ENCODE measurements at regions not wholly inside any gene's neighbourhood (a gene's known extent, or its start where the extent isn't known, plus 50 kb on each side); places are given as distances from the start of the nearest gene placed in this dataset.
"Not testable (repeated sequence)": the region's sequence is repeated elsewhere in the genome, so short reads cannot be mapped to it uniquely, and the experiment has no call there.

- FAIRE-seq, result no peak
These were observed 191.4 kb downstream of the TENT5A start for GRCh38 chr6:81561071-81561564.

GRCh38 chr6:81557811-81558210 lies 194.7 kb downstream of the TENT5A start:
- FAIRE-seq, result no peak

DNA sequence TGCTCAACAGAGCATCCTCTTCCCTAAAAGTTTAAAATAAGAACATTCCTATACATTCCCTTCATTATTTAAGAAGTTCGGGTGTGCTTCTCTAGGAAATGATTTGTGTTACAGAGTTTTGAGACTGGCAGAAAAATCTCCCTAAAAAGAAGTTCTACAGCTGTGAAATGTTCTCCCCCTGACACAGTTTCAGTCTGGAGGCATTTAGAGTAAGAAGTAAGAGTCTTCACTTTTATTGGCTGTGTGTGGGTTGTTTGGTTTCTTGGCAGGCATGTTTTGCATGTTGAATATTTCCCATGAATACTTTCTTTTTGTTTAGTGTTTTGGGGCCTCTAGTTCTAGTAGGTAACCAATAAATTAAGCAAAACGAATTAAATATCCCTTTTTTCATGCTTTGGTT lies 195.9 kb downstream of the TENT5A start:
- FAIRE-seq, result no peak

- no peak for FAIRE-seq
These were observed 199.3 kb downstream of the TENT5A start for GRCh38 chr6:81553216-81553615.

GRCh38 chr6:81552644-81553043 lies 199.8 kb downstream of the TENT5A start:
- no peak for FAIRE-seq

GRCh38 chr6:81547149-81547548 lies 205.3 kb downstream of the TENT5A start:
- no peak for FAIRE-seq

GRCh38 chr6:81534934-81535465 lies 217.5 kb downstream of the TENT5A start:
- no peak for FAIRE-seq

DNA sequence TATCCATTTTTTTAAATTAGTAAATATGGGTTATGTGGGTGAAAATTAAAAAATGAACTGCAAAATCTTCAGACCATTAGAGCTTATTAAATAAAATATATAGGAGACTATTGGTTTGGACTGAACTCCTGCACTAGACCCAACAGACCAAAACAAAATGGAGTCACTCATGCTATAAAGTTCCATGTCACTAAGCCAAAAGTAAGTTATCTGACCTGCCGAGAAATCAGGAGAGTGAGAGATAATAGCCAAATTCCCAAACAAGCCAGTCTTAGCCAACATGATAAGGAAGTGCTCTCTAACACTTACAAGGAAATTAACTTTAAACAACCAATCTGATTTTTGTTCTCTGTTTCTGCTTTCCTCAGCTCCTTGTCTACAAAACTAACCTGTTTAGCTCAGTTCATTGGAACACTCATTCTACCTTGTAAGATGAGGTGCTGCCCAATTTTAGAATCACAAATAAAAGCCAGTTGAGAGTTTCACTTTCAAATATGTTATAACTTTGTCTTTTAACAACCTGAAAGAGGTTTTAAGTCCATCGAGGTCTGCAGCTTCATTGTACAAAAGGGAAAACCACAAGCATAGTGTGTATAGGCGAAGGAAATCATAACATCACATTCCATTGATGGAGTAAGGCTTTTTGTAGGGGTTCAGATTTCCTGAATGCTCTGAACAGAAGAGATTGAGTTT lies 220.5 kb downstream of the TENT5A start:
- no peak for FAIRE-seq

DNA sequence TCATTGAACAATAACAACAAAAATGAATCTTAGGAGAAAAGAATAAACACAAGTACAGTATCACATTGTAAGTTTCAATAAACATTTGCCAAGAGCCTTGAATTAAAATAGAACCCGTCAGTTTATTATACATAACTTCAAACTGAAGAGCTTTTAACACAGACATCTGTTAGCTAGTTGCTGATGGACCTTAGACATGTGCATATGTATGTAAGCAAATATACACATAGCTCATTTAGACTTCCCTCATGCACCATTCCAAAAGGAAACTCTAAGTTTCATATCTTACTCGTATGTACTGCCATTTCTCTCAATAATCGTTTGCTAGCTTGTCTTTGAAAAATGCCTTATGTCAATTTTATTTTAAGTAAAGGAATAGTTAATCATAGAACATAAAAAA lies 235.0 kb downstream of the TENT5A start:
- no peak for FAIRE-seq

- no peak for FAIRE-seq
These were observed 236.7 kb downstream of the TENT5A start for GRCh38 chr6:81515562-81516453.

DNA sequence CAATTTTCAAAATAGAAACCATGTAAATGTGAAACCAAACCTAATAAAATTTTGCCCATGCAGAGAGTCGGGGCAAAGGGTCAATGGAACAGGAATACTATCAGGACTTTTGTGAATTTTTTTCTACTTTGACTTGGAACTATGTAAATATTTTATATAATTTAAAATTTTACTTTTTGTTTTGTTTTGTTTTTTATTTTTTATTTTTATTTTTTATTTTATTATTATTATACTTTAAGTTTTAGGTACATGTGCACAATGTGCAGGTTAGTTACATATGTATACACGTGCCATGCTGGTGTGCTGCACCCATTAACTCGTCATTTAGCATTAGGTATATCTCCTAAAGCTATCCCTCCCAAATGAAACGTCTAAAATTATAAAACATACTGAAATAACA lies 238.3 kb downstream of the TENT5A start:
- not testable (repeated sequence) for FAIRE-seq

GRCh38 chr6:81511423-81511822 lies 241.1 kb downstream of the TENT5A start:
- FAIRE-seq, result no peak

DNA sequence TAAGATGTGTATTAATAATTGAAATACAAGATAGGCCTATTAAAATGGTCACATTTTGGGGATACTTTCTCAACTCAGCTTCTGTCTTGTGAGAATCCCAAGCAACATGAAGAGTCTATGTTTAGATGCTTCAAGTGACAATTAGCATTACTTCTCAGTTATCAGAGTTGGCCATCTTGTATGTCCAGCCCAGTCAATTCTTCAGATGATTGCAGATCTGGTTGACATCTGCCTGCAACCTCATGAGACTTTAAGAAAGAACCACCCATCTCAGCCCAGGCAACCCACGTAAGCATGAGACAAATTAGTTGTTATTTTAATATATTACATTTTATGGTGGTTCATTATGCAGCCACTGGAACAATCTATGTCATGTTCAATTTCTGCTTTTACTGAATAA lies 256.5 kb downstream of the TENT5A start:
- no peak for FAIRE-seq

- no peak for FAIRE-seq
These were observed 260.9 kb downstream of the TENT5A start for GRCh38 chr6:81491454-81492101.

GRCh38 chr6:81487489-81487888 lies 265.0 kb downstream of the TENT5A start:
- no peak for FAIRE-seq

GRCh38 chr6:81486234-81486633 lies 266.2 kb downstream of the TENT5A start:
- FAIRE-seq, result no peak

DNA sequence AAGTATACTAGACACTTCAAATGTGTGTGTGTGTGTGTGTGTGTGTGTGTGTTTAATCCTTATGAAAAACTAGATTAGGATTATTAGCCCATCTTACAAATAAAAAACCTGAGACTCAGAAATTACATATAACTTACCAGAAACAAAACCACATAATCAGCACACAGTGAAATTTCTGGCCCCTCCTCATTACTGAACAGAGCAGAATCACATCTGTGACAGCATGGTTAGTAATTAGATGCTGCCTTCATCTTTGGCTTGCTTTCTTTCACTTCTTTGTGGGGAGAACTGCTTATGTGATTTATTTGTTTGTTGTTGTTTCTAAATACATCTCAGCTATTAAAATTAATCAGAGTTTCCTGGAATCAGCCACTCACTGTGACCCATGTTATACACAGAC lies 267.1 kb downstream of the TENT5A start:
- FAIRE-seq, result no peak

- no peak for FAIRE-seq
These were observed 268.2 kb downstream of the TENT5A start for GRCh38 chr6:81484251-81484650.

DNA sequence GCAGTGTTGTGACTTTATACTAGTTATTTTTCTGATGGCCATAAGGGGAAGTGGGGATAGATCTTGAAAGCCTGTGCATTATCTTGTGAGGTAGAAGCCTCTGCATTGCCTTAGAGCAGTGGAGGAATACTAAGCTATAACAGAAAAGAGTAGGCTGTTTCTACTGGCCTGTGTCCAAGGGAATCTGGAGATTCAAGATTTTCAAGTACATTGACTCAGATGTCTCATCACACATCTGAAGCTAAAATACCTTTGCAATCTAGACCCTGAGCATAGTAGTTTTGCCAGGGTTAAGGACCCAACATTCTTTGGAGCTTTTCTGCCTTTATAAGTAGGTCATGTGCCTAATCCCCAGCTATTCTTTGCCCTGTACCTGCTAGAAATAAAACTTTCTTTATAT lies 272.3 kb downstream of the TENT5A start:
- no peak for FAIRE-seq

- no peak for FAIRE-seq
These were observed 275.6 kb downstream of the TENT5A start for GRCh38 chr6:81476881-81477280.

DNA sequence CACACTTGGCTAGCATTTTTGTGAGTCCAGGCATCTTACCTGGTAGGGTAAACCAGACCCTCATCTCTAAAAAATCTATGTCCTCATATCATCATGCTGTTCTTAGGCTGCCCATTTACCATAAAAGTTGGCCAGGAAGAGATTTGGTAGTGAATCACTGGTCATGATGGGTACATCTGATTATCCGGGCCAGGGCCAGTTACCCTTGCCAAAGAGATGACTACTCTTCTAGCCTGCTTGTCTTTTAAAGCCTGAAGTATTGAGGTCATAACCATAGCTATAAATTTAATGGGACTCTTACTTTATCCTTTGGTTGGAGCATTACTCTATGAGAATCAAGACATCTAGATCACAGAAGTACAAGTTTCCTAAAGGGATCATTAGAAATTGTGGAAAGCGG lies 276.8 kb downstream of the TENT5A start:
- FAIRE-seq, result no peak

DNA sequence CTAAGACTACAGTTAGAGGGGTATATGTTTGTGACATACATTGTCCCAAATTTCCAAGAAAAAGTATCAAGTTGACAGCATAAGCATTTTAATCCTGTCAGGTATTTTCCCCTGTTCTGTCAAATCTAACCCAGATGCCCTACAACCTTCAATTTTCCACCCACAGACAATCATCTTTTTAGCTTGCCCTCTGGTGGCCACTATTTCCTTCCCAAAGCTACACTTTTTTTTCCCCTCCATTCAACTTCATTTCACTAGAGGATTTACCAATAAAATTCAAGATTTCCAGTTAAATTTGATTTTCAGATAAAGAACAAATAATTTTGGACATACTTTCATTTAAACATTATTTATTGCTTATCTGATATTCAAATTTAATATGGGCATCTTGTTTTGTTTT lies 286.6 kb downstream of the TENT5A start:
- peak; percentile 91 for FAIRE-seq

DNA sequence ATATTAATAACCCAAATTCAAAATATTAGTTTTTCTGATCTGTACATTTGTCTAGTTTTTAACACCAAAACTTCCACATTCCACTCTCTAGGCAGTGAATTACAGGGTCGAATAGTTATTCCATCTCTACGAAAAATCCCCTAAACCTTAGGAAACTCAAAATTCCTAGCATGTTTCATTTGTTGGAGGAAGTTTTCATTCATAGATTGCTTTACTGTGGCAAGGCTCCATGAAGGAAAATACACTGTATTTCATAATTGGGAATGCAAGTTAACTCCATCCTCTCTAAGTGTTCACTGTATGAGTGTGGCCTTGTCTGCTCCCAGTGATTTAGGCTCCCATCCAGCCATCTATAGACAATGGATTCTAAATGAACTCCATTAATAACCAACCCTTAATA lies 296.1 kb downstream of the TENT5A start:
- no peak for FAIRE-seq
